ENCODE measurements at regions not wholly inside any gene's neighbourhood (a gene's known extent, or its start where the extent isn't known, plus 50 kb on each side); places are given as distances from the start of the nearest gene placed in this dataset.

DNA sequence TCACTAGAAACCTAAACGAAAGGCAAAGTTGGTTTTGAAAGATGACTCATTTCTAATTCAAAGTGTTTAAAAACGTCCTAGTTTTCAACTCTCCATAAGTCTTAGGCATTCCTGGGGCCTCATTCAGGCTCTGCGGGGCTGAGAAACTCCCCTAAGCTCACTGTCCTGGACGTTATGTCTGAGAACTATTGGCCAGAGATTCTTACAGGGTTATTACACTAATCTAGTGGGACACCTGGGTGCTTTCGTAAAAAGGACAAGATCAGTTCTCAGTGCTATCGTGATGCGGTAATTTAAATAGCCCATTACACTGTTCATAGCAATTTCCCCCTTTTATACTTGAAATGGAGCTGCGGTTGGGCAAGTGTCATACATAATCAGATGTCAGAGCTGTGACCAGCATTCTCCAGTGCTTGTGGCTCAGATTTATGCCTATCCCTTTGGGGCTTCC is 280.9 kb downstream of the QKI start:
- no peaks in the 10 kb centered on the region for H3K36me3 ChIP-seq (ENCODE audit: insufficient read depth, low read length)
- no peaks in the 10 kb centered on the region for H3K9me3 ChIP-seq (ENCODE audit: low read depth, low read length)
- TF ChIP-seq POLR2AphosphoS5 (IDR thresholded peaks at IDR 0.05; ENCODE audit: borderline replicate concordance, low read depth, low read length): no peak
- no peak for TF ChIP-seq FOXP2 (optimal IDR thresholded peaks at IDR 0.05; ENCODE audit: control extremely low read depth, extremely low read length, insufficient read depth)
- no peak for TF ChIP-seq EZH2 (IDR thresholded peaks at IDR 0.05)
- H3K9ac ChIP-seq (ENCODE audit: insufficient read length): no peak overlapping the region
- no peak for DNase-seq (ENCODE audit: low read depth, low spot score)
- no peak overlapping the region for H3K27ac ChIP-seq
- no peak overlapping the region for H3K4me3 ChIP-seq

DNA sequence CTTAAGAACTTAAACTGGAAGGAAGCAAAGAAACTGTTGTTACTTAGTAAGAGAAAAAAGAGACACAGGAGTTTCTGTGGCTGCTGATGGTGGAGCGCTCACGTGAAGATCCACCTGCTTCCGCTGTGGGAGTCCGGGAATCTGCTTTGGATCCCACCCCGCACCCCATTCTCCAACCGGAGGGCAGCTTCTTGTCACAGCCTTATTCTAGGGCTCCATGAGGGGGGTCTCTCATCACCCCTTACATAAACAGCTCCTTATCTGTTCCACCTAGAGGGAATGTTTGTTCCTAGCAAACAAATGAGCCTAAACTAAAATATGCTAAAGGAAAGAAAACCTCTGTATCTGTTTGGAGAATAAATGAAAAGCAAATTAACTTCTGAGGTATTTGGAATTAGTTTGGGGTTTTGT is 280.5 kb downstream of the QKI start:
- Histone ChIP-seq H3K9me3 (ENCODE audit: low read depth, low read length) (no peaks in the 10 kb centered on the region), H3K4me3 (no peak overlapping the region), H3K36me3 (ENCODE audit: insufficient read depth, low read length) (no peaks in the 10 kb centered on the region), H3K9ac (ENCODE audit: insufficient read length) (no peak overlapping the region), H3K27ac (no peak overlapping the region)
- TF ChIP-seq EZH2 (IDR thresholded peaks at IDR 0.05) (no peak), FOXP2 (optimal IDR thresholded peaks at IDR 0.05; ENCODE audit: control extremely low read depth, extremely low read length, insufficient read depth) (no peak), POLR2AphosphoS5 (IDR thresholded peaks at IDR 0.05; ENCODE audit: borderline replicate concordance, low read depth, low read length) (no peak)
- DNase-seq (ENCODE audit: low read depth, low spot score): no peak

- TF ChIP-seq POLR2AphosphoS5 (IDR thresholded peaks at IDR 0.05; ENCODE audit: borderline replicate concordance, low read depth, low read length) (no peak), EZH2 (IDR thresholded peaks at IDR 0.05) (no peak), FOXP2 (optimal IDR thresholded peaks at IDR 0.05; ENCODE audit: control extremely low read depth, extremely low read length, insufficient read depth) (no peak)
- H3K9ac ChIP-seq (ENCODE audit: insufficient read length): no peak overlapping the region
- H3K9me3 ChIP-seq (ENCODE audit: low read depth, low read length): no peaks in the 10 kb centered on the region
- no peak overlapping the region for H3K4me3 ChIP-seq
- no peaks in the 10 kb centered on the region for H3K36me3 ChIP-seq (ENCODE audit: insufficient read depth, low read length)
- DNase-seq (ENCODE audit: low read depth, low spot score): no peak
- H3K27ac ChIP-seq: no peak overlapping the region
These were observed 279.6 kb downstream of the QKI start for GRCh38 chr6:163694072-163694471.

- no peak overlapping the region for H3K27ac ChIP-seq
- no peak overlapping the region for H3K9ac ChIP-seq (ENCODE audit: insufficient read length)
- H3K9me3 ChIP-seq (ENCODE audit: low read depth, low read length): no peaks in the 10 kb centered on the region
- no peak for DNase-seq (ENCODE audit: low read depth, low spot score)
- no peaks in the 10 kb centered on the region for H3K36me3 ChIP-seq (ENCODE audit: insufficient read depth, low read length)
- TF ChIP-seq POLR2AphosphoS5 (IDR thresholded peaks at IDR 0.05; ENCODE audit: borderline replicate concordance, low read depth, low read length) (no peak), EZH2 (IDR thresholded peaks at IDR 0.05) (no peak), FOXP2 (optimal IDR thresholded peaks at IDR 0.05; ENCODE audit: control extremely low read depth, extremely low read length, insufficient read depth) (no peak)
- H3K4me3 ChIP-seq: no peak overlapping the region
These were observed 276.5 kb downstream of the QKI start for GRCh38 chr6:163691049-163691448.

- no peak overlapping the region for H3K9ac ChIP-seq (ENCODE audit: insufficient read length)
- TF ChIP-seq EZH2 (IDR thresholded peaks at IDR 0.05): no peak
- no peak for TF ChIP-seq FOXP2 (optimal IDR thresholded peaks at IDR 0.05; ENCODE audit: control extremely low read depth, extremely low read length, insufficient read depth)
- no peak for TF ChIP-seq POLR2AphosphoS5 (IDR thresholded peaks at IDR 0.05; ENCODE audit: borderline replicate concordance, low read depth, low read length)
- H3K9me3 ChIP-seq (ENCODE audit: low read depth, low read length): no peaks in the 10 kb centered on the region
- H3K4me3 ChIP-seq: no peak overlapping the region
- H3K27ac ChIP-seq: no peak overlapping the region
- no peaks in the 10 kb centered on the region for H3K36me3 ChIP-seq (ENCODE audit: insufficient read depth, low read length)
- DNase-seq (ENCODE audit: low read depth, low spot score): no peak
These were observed 274.3 kb downstream of the QKI start for GRCh38 chr6:163688739-163689362.

GRCh38 chr6:163687075-163687474 is 272.6 kb downstream of the QKI start:
- no peak overlapping the region for H3K27ac ChIP-seq
- DNase-seq (ENCODE audit: low read depth, low spot score): no peak
- H3K36me3 ChIP-seq (ENCODE audit: insufficient read depth, low read length): no peaks in the 10 kb centered on the region
- H3K4me3 ChIP-seq: no peak overlapping the region
- no peak overlapping the region for H3K9ac ChIP-seq (ENCODE audit: insufficient read length)
- TF ChIP-seq EZH2 (IDR thresholded peaks at IDR 0.05) (no peak), POLR2AphosphoS5 (IDR thresholded peaks at IDR 0.05; ENCODE audit: borderline replicate concordance, low read depth, low read length) (no peak), FOXP2 (optimal IDR thresholded peaks at IDR 0.05; ENCODE audit: control extremely low read depth, extremely low read length, insufficient read depth) (no peak)
- H3K9me3 ChIP-seq (ENCODE audit: low read depth, low read length): no peaks in the 10 kb centered on the region

- Histone ChIP-seq H3K27ac (no peak overlapping the region), H3K9ac (ENCODE audit: insufficient read length) (no peak overlapping the region), H3K4me3 (no peak overlapping the region), H3K36me3 (ENCODE audit: insufficient read depth, low read length) (no peaks in the 10 kb centered on the region), H3K9me3 (ENCODE audit: low read depth, low read length) (no peaks in the 10 kb centered on the region)
- DNase-seq (ENCODE audit: low read depth, low spot score): no peak
- TF ChIP-seq POLR2AphosphoS5 (IDR thresholded peaks at IDR 0.05; ENCODE audit: borderline replicate concordance, low read depth, low read length): no peak
- no peak for TF ChIP-seq FOXP2 (optimal IDR thresholded peaks at IDR 0.05; ENCODE audit: control extremely low read depth, extremely low read length, insufficient read depth)
- TF ChIP-seq EZH2 (IDR thresholded peaks at IDR 0.05): no peak
These were observed 271.8 kb downstream of the QKI start for GRCh38 chr6:163686301-163686700.

DNA sequence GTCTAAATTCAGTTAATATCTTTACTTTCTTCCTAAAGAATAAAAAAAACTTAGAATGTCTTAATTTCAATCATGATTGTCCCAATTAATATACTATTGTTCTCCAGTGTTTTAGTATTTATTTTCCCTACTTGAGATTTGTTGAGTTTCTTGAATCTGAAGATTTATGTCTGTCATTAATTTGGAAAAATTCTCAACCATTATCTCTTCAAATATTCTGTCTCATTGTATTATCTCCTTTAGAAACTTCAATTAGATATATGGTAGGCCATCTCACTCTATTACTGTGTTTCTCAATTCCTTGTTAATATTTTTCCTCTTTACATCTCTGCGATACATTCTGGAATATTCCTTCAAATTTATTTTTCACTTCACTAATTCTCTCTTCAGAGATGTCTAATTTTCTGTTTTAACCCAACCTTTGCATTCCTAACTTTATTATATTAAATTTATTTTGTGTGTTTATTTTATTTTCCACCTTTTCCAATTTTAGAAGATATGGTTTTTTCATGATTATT is 268.6 kb downstream of the QKI start:
- no peaks in the 10 kb centered on the region for H3K36me3 ChIP-seq (ENCODE audit: insufficient read depth, low read length)
- H3K27ac ChIP-seq: no peak overlapping the region
- no peaks in the 10 kb centered on the region for H3K9me3 ChIP-seq (ENCODE audit: low read depth, low read length)
- TF ChIP-seq FOXP2 (optimal IDR thresholded peaks at IDR 0.05; ENCODE audit: control extremely low read depth, extremely low read length, insufficient read depth) (no peak), EZH2 (IDR thresholded peaks at IDR 0.05) (no peak), POLR2AphosphoS5 (IDR thresholded peaks at IDR 0.05; ENCODE audit: borderline replicate concordance, low read depth, low read length) (no peak)
- DNase-seq (ENCODE audit: low read depth, low spot score): no peak
- no peak overlapping the region for H3K9ac ChIP-seq (ENCODE audit: insufficient read length)
- H3K4me3 ChIP-seq: no peak overlapping the region

GRCh38 chr6:163679753-163680152 is 265.2 kb downstream of the QKI start:
- Histone ChIP-seq H3K27ac (no peak overlapping the region), H3K4me3 (no peak overlapping the region), H3K9me3 (ENCODE audit: low read depth, low read length) (no peaks in the 10 kb centered on the region), H3K36me3 (ENCODE audit: insufficient read depth, low read length) (no peaks in the 10 kb centered on the region), H3K9ac (ENCODE audit: insufficient read length) (no peak overlapping the region)
- no peak for TF ChIP-seq EZH2 (IDR thresholded peaks at IDR 0.05)
- no peak for TF ChIP-seq FOXP2 (optimal IDR thresholded peaks at IDR 0.05; ENCODE audit: control extremely low read depth, extremely low read length, insufficient read depth)
- no peak for TF ChIP-seq POLR2AphosphoS5 (IDR thresholded peaks at IDR 0.05; ENCODE audit: borderline replicate concordance, low read depth, low read length)
- no peak for DNase-seq (ENCODE audit: low read depth, low spot score)
